NCI-H1694 treated with DMSO at 0.1 percent for 48 hours (cell line): ENCODE measurements at regions not wholly inside any gene's neighbourhood (a gene's known extent, or its start where the extent isn't known, plus 50 kb on each side); places are given as distances from the start of the nearest gene placed in this dataset.

Experiments
- DNase-seq: peaks from one replicate; lab custom pipeline; 2025; lab: John Stamatoyannopoulos, UW

DNA sequence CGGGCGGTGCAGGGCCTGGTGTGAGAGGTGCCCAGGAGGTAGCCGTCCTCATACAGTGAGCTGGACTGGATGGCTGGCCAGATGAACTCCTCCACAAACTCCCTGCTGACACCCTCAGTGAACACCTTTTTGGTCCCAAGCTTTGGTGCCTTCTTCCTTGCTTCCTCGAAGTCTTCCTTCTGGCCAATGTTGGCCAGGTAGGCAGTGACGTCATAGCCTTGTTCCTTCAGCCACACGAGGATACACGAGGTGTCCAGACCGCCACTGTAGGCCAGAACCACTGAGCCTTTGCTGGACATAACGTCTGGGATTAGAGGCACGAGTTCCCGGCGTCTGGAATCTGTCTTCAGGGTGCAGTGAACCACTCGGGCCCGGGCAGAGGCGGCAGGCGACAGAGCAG, 206.8 kb upstream of the SP4 start:
- DNase-seq: no peak

- no peak for DNase-seq
Measured at GRCh38 chr7:21238400-21239116, 189.3 kb upstream of the SP4 start.

- no peak for DNase-seq
Measured at GRCh38 chr7:21243265-21243664, 184.6 kb upstream of the SP4 start.

DNA sequence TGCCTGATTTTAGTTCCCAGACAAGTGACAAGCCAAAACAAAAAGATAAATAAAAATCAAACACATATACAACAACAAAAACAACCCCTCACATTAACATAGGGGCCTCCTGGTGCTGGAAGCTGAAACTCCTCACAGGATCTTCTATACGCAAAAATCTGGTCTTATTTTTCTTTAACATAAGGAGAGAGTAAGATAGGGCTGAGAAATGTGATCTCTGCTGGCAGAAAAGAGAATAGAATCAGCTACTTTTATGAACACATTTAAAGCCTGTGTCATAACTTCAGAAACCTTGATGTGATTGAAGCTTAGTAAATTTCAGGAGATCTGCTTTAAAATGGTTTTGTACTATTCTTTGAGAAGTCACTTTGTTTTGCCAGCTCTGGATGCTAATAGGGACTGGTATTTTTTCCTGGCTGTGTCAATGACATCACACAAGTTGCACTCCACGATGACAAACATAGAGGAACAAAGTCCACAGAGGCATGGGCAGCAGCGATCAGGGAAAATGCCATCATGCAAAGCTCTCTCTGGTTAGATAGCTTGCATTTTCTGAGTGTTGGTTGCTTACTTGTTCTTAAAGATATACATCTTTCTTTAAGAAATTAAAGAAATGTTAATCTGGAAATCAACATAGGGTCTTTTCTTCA, 176.6 kb upstream of the SP4 start:
- no peak for DNase-seq

DNA sequence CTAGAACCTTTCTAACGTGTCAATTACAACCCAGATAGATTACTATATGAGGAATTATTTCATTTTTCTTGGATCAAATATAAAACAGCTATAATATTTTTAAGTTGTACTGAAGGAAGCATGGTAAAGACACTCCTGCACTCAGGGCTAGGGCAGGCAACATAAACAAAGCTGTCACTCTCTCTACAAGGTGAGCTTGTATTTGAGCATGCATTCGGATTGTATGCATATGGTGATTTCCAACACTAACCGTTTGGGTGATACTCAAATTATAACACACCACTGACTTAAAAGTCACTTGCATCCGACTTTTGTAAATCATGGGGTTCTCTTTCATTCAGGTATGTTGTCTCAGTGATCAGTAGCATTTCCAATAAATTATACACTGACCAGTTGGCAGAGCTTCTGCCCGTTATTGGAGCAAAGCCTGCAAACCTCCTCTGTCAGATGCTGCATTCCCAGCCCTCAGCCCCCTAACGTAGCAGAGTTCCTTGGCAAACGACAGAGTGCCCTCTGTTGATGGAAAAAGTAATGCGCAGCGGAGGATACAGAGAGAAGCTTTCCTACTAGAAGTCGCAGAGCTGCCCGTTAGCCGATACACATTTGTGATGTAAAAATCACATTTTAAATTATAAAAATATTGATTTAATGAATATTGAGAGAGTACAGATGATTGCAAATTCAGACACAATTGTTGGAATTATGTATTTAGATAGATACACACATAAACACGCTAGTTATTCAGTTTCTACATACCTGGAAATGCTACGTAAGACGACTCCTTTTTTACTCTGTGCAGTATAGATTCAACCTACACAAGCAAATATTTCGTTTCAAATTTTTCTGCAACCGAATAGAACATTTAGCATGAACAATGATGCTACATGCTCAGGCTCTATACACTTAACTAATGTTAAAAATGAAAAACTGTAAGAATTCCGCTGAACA, 173.9 kb upstream of the SP4 start:
- DNase-seq: peak; percentile 64

DNA sequence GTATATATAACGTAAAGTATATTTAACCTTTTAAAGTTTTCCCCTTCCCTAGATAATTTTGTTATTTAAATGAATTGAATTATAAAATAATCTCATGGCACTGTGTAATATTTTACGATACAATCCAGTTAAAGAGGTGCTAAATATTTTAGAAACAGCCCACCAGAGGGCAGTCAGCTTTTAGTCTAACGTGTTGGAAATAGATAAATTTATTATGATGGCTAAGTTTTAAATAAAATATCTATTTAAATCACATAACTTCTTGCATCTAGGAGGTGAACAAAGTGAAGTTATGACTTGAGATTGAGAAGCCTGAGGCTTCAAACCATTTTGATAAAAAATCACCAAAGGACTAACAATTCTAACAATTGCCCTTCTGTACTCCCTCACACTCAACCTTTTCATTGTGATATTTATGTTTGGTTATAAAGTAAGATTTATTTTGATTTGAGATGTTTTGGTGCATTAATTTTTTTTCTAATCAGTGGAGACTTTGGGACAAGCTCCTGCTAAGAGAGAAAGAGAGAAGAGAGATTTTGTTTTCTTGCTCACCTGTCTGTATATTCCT, 171.5 kb upstream of the SP4 start:
- peak; percentile 34 for DNase-seq

- no peak for DNase-seq
Measured at GRCh38 chr7:21260939-21261338, 166.9 kb upstream of the SP4 start.

DNA sequence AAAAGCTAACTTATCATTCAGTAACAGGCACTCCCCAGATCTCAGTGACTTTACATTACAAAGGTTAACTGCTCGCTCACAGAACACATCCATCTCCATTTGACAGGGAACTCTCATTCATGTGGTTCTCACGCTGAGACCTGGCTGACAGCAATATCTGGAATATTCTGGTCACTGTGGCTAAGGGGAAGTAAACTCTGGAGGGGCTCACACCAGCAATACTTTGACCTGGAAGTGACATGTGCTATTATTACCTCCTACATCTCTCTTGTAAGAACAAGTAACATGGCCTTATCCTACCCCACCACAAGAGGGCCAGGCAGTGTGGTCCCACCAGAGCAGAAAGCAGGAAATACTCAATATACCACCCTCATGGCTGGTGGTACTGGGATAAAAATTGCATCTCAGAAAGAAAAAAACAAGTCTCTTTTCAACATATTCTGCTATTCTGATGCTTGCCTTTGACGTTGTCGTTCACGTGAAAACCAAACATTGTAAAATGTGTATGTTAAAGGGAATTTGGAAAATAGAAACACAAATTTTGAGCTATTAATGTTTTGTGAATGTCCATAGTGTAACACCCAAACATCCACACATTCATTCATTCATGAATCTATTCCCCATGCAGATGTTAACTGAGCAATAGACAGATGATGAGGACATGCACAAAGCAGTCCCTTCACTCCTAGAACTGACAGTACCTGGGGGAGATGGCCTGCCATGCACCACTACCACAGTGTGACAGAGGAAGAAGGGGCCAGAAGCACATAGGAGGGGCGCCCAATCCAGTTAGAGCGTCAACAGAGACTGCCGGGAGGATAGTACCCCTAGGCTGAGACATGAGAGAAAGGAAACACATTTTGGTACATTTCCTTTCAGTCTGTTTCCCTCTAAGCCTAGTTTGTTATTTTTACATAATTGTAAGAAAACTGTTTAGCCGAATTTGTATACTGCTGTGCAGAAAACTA, 166.0 kb upstream of the SP4 start:
- no peak for DNase-seq

DNA sequence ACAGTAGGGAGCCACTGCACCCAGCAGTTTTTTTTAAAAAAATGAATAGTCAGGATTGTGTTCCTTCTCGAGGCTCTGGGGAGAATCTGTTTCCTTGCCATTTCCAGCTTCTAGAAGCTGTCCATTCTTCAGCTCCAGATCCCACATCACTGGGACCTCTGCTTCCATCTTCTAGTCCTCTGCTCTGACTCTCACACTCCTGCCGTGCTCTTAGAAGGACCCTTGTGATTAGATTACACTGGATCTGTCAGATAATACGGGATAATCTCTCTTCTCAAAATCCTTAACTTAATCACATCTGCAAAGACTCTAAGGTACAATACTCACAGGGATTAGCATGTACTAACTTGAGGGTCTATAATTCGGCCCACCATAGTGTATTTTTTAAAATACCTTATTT, 158.9 kb upstream of the SP4 start:
- DNase-seq: no peak

- no peak for DNase-seq
Measured at GRCh38 chr7:21276471-21277035, 151.3 kb upstream of the SP4 start.

DNA sequence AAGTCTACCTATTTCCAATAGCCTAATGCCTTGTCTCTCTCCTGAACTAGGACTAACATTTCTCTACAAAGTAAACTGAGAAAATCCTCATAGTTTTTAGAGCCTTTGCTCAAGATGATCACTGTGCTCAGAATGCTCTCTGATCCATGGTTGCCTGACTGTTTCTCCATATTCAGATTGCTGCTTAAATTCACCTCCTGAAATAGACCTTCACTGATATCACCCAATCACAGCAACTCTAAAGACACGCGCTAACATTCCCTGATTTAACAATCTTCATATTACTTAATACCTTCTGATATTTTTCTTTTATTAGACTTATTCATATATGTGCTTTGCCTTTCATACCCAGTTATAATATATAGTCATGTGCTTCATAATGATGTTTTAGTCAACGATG, 148.9 kb upstream of the SP4 start:
- DNase-seq: no peak

DNA sequence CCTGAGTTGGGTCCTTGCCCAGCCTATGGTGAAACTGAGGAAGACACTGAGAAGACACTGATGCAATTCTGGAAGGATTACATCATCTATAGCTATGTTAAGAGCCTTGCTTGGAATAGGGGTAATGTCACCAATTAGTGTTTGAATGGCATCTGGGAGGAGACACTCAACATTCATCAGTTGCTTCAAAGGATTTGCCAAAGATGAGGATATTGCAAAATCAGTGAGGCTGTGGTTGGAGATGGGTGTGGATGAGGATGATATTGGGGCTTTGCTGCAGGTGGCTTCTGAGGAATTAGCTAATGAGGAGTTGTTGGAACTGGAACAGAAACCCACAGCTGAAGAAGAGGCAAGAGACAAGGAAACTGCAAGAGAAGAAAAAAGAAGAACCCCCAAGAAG, 146.7 kb upstream of the SP4 start:
- DNase-seq: no peak

GRCh38 chr7:21293771-21294170, 134.1 kb upstream of the SP4 start:
- no peak for DNase-seq

DNA sequence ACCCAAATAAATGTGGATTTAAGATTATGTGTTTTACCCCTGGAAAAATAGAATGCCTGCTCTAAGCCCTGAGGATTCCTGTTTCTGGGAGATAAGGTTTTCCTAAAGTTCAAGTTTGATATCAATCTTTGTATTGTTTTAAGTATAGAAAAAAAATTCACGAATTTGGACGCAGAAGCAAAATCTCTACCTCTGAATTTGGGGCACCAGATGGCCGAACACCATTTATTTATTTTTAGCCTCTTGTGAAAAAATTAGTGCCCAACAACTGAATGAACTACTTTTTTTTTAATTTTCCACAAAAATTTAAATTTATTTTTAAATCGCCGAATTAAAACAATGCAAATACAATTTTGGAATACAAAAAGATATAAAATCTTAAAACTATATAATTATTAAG, 128.1 kb upstream of the SP4 start:
- DNase-seq: no peak

DNA sequence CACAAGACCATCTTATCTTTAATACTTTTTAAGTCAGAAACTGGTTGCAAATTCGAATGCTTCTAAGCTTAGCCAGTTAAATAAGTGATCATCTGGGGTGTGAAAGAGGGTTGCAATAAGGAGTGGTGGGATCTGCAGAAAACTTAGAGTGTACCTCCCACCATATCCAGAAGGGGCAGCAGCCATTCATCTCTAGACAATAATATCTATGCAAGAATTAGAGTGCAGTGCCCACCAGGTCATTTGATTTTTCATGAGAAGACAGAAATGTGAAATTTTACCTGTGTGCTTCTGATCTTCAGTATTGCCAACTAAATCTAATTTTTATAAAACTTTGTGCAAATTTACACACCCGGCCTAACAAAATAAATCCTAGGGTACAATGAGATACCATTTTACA, 127.2 kb upstream of the SP4 start:
- no peak for DNase-seq

GRCh38 chr7:21304808-21305375, 123.0 kb upstream of the SP4 start:
- DNase-seq: no peak

DNA sequence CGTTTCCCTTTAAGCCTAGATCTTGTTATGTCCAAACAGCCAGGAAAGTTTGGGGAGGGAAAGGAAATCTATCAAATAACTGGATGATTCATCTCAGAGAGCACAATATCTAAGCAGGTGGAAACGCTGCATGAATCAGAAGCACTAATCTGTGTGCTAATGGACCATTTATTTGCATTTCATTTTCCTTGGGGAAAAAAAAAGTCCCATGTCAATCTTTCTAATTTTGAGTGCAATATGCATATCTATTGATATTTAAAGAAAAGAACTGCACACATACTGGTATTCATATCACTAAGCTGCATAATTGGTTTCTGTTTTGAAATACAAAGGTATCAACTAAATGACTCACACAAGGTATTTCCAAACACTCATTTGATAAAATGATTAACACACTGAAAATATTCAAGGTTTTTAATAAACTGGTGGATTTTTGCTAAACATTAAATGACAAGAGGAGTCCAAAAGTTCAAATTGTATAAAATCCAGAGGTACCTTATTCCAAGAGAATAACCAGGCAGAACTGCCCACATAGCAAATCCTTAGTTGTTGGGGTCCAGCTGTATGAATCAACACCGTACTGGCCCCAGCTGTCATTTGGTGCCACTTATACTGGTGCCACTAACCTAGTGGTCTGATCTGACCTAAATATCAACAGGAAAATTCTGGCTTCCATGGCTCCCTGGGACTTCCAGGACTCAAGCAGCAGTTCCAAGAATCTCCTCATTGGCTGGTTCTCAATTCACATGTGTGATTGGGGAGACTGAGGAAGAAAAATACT, 122.2 kb upstream of the SP4 start:
- DNase-seq: no peak

DNA sequence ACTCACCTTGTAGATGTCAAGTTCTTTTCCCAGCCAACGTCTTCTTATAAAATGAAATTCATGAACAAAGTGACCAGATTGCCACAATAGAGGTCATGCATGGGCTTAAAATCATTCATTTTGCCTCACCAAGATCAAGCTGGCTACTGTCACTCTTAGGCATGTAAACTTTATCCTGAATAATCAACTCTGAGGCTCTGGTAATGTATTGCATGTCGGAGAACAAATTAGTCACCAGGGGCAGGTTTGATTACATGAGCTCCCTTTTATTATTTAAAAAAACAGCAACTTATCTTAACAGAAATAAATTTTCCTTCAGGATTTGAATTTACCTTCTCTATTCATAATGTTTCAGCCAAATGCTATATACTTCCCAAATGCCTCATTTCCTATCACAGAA, 112.9 kb upstream of the SP4 start:
- DNase-seq: no peak

GRCh38 chr7:21317966-21318915, 109.6 kb upstream of the SP4 start:
- DNase-seq: no peak
